ENCODE measurements at regions not wholly inside any gene's neighbourhood (a gene's known extent, or its start where the extent isn't known, plus 50 kb on each side); places are given as distances from the start of the nearest gene placed in this dataset.

DNA sequence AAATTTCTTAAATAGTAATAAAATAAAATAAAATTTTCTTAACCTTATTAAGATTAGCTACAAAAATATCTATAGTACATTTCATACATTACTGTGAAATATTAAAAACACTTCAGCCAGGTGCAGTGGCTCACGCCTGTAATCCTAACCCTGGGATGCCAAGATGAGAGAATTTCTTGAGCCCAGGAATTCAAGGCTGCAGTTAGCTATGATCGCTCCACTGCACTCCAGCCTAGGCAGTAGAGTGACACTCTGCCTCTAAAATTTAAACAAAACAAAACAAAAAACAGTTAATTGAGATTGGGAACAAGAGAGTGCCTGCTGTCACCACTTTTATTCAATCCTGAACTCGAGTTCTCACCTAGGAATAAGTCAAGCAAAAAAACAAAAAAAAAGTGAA lies 95.0 kb upstream of the CPNE8 start:
- no peak for TF ChIP-seq SP1 (IDR thresholded peaks at IDR 0.05)
- TF ChIP-seq HDGF (IDR thresholded peaks at IDR 0.05; ENCODE audit: borderline replicate concordance), result no peak
- TF ChIP-seq FOXA1 (IDR thresholded peaks at IDR 0.05), result no peak
- TF ChIP-seq ZNF384 (IDR thresholded peaks at IDR 0.05), result no peak
- no peak for TF ChIP-seq SUZ12 (IDR thresholded peaks at IDR 0.05)
- TF ChIP-seq BHLHE40 (IDR thresholded peaks at IDR 0.05; ENCODE audit: borderline replicate concordance), result no peak
- TF ChIP-seq ELF4 (IDR thresholded peaks at IDR 0.05), result no peak
- no peak for TF ChIP-seq FOXM1 (IDR thresholded peaks at IDR 0.05; ENCODE audit: borderline replicate concordance)
